ENCODE measurements at regions not wholly inside any gene's neighbourhood (a gene's known extent, or its start where the extent isn't known, plus 50 kb on each side); places are given as distances from the start of the nearest gene placed in this dataset.

GRCh38 chr5:56516035-56516434 lies 282.9 kb upstream of the ANKRD55 start:
- no peak for TF ChIP-seq CTCF (IDR thresholded peaks at IDR 0.05)
- intact Hi-C loops (cut with DNase I; ENCODE audit: low total_unique reads) = no loop called here

DNA sequence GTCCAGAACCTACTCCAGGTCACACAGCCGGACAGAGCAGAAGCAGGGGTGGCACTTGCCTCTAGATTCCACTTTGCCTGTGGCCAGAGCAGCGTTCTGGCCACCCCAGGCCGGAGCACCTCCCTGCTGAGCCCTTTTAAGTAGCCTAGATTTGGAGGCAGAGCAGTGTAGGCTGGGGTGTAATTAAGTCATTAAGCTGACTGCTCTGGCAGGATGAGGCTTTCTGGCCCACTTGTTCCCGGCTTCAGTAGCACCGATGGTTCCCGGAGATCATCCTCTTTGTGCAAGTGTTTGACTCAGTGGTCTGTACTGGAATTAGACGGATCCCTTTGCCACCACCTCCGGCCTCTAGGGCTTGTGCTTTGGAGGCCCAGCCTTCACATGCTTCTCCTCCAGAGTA lies 281.9 kb upstream of the ANKRD55 start:
- no peaks in the 10 kb centered on the region for H3K36me3 ChIP-seq
- intact Hi-C loops (cut with DNase I; ENCODE audit: low total_unique reads) = no loop called here
- no peak overlapping the region for H3K27ac ChIP-seq
- H3K4me3 ChIP-seq = no peak overlapping the region
- no peak for TF ChIP-seq CTCF (IDR thresholded peaks at IDR 0.05)
- H3K4me1 ChIP-seq = peaks cover 0 to 19% (median 9%) of the 10 kb centered on the region in 4 donors
- DNase-seq = no peak
- H3K27me3 ChIP-seq = no peaks in the 10 kb centered on the region
- H3K9me3 ChIP-seq = no peaks in the 10 kb centered on the region

More at GRCh38 chr5:56516035-56516434, 282.9 kb upstream of the ANKRD55 start:
- DNase-seq = no peak
- Histone ChIP-seq H3K9me3 (no peaks in the 10 kb centered on the region), H3K36me3 (no peaks in the 10 kb centered on the region), H3K27me3 (no peaks in the 10 kb centered on the region), H3K4me3 (no peak overlapping the region), H3K4me1 (peaks cover 0 to 22% (median 9%) of the 10 kb centered on the region in 4 donors), H3K27ac (no peak overlapping the region)

DNA sequence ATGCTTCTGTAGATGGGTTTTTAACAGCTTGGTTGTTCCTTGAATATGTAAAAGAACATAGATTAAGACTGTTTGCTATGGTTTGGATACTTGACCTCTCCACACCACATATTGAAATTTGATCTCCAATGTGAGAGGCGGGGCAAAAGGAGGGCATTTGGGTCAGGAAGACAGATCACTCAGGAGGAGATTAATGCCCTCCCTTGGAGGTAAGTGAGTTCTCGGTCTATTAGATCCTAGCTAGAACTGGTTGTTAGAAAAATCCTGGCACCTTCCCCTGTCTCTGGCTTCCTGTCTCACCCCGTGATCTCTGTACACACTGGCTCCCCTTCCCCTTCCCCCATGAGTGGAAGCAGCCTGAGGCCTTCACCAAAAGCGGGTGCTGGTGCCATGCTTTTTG lies 281.1 kb upstream of the ANKRD55 start:
- H3K36me3 ChIP-seq = no peaks in the 10 kb centered on the region
- no peak for TF ChIP-seq CTCF (IDR thresholded peaks at IDR 0.05)

GRCh38 chr5:56513141-56513540 lies 280.0 kb upstream of the ANKRD55 start:
- H3K4me3 ChIP-seq = no peak overlapping the region
- H3K27ac ChIP-seq = no peak overlapping the region
- H3K36me3 ChIP-seq = no peaks in the 10 kb centered on the region
- H3K27me3 ChIP-seq = no peaks in the 10 kb centered on the region
- DNase-seq = no peak
- no peak for TF ChIP-seq CTCF (IDR thresholded peaks at IDR 0.05)
- H3K4me1 ChIP-seq = peaks cover 0 to 19% (median 9%) of the 10 kb centered on the region in 4 donors
- H3K9me3 ChIP-seq = no peaks in the 10 kb centered on the region
- intact Hi-C loops (cut with DNase I; ENCODE audit: low total_unique reads) = no loop called here

More for the DNA sequence above, 281.1 kb upstream of the ANKRD55 start:
- no peak for DNase-seq
- intact Hi-C loops (cut with DNase I; ENCODE audit: low total_unique reads) = no loop called here
- no peaks in the 10 kb centered on the region for H3K27me3 ChIP-seq
- H3K4me1 ChIP-seq = peaks cover 0 to 19% (median 9%) of the 10 kb centered on the region in 4 donors
- no peaks in the 10 kb centered on the region for H3K9me3 ChIP-seq
- H3K4me3 ChIP-seq = no peak overlapping the region
- no peak overlapping the region for H3K27ac ChIP-seq

DNA sequence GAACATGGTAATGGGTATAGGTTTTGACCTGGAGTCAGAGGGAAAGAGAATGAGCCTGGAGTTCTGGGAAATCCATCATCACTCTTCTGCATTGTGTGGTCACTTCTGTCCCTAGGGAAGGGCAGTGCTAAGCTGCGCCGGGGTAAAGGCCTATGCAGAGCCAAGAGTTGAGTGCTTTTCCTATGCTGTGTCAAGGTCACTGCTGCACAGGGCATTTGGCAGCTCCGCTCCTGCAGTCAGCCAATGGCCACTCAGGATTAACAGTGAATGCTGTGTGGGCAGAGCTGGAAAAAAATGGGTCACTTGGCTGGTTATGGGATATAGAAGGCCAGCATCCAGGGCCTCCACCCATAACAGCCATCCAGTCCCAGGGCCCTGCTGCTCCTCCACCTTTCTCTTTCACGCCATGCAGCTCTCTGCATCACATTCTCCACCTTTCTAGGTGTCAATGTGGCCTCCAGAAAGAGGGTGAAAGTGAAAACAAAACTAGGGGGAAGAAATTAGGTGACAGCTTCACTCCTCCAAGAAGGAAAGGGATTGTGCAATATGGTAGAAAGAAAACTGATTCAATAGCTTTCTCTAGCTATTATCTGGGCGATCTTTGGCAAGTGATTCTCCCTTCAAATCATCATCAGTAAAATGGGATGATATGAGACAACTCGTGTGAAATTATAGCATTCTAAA lies 279.3 kb upstream of the ANKRD55 start:
- Histone ChIP-seq H3K36me3 (no peaks in the 10 kb centered on the region), H3K9me3 (no peaks in the 10 kb centered on the region), H3K4me1 (peaks cover 0 to 19% (median 9%) of the 10 kb centered on the region in 4 donors), H3K27me3 (no peaks in the 10 kb centered on the region), H3K27ac (no peak overlapping the region), H3K4me3 (no peak overlapping the region)
- intact Hi-C loops (cut with DNase I; ENCODE audit: low total_unique reads) = no loop called here
- no peak for TF ChIP-seq CTCF (IDR thresholded peaks at IDR 0.05)
- DNase-seq = peak; percentile 38 to 70

Measured in tibial artery (tissue), 4 donors.